VCaP (cell line): ENCODE measurements at regions not wholly inside any gene's neighbourhood (a gene's known extent, or its start where the extent isn't known, plus 50 kb on each side); places are given as distances from the start of the nearest gene placed in this dataset.

Experiments
- H3K27ac ChIP-seq: fragments of 450-650 bp; 2 replicates; pipeline ENCODE4 v1.5.1; 2017
- TF ChIP-seq, protein P1 (sequence below): fragments of 450-650 bp; conservative IDR thresholded peaks from 2 replicates; pipeline ENCODE4 v1.5.1; 2017; ENCODE audit warnings: mild to moderate bottlenecking, moderate library complexity

DNA sequence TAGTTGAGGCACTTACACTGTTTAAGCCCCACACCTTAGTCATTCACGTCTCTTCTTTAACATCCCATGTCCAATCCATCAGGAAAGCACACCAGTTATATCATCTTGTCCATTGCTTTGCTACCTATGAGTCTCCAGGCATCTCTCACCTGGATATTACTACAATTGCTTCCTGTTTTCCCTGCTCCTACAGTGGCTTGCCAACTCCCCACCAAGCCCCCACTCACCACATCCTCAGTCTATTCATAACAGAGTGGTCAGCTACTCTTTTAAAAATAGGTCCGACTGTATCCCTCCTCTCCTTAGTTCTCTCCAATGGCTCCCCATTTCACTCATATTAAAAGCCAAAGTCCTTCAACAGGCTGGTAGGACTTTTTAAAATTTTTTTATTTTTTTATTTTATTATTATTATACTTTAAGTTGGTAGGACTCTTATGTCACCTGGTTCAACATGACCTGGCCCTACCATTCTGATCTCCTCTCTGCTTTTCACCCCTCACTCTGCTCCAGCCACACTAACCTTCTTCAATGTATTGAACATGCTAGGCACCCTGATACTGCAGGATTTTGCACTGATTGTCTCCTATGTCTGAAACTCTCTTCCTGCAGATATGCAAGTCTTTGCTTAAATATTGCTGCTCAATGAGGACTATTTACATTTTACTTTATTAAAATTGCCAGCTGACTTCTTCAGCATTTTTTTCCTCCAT lies 253.2 kb downstream of the CYRIA start:
- no peak overlapping the region for H3K27ac ChIP-seq
- TF ChIP-seq, protein P1, sequence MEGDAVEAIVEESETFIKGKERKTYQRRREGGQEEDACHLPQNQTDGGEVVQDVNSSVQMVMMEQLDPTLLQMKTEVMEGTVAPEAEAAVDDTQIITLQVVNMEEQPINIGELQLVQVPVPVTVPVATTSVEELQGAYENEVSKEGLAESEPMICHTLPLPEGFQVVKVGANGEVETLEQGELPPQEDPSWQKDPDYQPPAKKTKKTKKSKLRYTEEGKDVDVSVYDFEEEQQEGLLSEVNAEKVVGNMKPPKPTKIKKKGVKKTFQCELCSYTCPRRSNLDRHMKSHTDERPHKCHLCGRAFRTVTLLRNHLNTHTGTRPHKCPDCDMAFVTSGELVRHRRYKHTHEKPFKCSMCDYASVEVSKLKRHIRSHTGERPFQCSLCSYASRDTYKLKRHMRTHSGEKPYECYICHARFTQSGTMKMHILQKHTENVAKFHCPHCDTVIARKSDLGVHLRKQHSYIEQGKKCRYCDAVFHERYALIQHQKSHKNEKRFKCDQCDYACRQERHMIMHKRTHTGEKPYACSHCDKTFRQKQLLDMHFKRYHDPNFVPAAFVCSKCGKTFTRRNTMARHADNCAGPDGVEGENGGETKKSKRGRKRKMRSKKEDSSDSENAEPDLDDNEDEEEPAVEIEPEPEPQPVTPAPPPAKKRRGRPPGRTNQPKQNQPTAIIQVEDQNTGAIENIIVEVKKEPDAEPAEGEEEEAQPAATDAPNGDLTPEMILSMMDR, result no peak

DNA sequence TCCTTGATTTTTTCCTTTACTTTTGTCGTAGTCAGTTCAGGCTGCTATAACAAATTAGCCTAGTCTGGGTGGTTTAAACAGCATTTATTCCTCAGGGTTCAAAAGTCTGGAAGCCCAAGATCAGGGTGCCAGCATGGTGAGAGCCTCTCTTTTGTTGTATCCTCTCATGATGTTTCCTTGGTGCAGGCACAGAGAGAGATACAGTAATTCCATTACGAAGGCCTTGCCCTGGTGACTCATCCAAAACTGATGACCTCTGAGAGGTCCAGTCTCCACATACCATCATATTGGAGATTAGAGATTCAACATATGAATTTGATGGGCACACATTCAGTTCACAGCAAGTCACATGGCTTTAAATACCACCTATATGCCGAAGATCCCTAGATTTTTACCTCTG lies 253.8 kb downstream of the CYRIA start:
- TF ChIP-seq, protein P1, result no peak
- H3K27ac ChIP-seq, result no peak overlapping the region

DNA sequence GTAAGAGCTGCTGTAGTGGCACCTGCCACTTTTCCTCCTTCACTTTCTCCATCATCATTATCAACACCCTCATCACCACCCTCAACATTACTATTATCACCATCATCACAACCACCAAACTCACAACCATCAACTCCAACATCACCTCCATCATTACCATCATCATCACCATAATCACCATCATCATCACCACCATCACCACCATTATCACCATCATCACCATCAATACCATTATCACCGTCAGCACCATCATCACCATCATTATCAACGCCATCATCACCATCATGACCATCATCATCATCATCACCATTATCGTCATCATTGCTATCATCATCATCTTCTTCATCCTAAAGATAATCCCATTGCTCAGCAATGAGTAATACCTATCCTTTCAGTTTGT lies 255.8 kb downstream of the CYRIA start:
- H3K27ac ChIP-seq, result no peak overlapping the region
- TF ChIP-seq, protein P1, result no peak

DNA sequence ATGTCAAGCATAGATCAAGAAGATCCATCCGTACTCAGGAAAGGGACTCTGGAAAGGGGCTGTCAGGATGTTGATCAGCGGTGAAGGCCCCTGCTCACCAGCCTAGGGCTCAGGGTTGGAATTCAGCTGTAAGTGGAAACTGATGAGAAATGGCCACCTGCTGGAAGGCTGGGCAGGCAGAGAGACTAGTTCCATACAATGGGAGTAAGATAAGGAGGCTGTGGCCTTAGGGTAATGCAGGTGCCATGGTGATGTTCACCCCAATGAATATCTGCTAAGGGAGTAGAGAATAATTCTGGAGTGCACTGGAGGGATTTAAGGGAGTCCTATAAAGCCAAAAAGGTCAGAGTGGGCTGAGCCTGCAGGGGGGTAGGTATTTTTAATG lies 256.6 kb downstream of the CYRIA start:
- H3K27ac ChIP-seq, result no peak overlapping the region
- TF ChIP-seq, protein P1, result no peak

DNA sequence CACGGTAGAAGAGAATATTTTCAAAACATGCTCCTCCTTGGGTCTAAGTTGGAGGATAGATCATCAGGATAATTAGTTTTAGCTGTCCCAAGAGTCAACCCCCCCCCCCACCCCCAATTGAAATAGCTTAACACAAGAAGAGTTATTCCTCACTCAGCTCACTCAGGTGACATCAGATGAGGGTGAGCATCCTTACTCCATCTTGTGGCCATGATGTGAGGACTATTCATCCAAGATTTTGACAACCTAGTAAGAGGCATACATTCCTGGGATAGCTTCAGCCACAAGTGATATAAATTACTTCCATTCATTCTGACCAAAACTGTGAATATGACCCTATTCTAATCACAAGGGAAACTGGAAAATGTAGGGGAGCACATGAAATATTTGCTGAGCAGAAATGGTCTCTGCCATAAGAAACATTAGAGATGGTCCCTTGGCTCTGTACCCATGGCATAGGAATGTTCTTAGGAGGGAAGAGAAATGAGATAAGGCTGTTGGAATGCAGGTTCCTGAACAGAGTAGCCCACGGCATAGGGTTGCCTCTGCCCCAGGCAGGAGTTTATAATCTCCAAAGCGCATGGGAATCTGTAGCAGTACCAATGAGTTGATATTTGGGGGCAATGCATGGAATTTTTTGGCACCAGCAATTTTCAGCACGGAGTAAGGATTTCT lies 257.2 kb downstream of the CYRIA start:
- no peak overlapping the region for H3K27ac ChIP-seq
- TF ChIP-seq, protein P1, result no peak

DNA sequence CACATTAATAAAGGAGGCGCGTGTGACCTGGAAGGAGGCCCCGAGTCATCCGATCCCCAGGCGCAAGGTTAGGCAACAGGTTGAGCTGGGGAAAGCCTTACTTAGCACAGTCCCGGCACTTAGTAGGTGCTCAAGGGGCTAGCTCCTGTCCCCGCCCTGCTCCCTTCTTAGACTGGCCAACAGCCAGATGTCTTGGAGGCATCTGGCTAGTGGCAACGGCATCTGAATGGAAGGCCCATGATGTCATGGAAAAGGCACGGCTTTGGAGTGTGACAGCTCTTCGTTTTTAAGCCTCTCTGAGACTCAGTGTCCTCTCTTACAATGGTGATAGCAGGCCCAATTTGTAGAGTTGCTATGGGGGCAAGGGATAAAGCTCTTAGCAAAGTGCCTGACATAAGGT lies 258.3 kb downstream of the CYRIA start:
- TF ChIP-seq, protein P1, result no peak

DNA sequence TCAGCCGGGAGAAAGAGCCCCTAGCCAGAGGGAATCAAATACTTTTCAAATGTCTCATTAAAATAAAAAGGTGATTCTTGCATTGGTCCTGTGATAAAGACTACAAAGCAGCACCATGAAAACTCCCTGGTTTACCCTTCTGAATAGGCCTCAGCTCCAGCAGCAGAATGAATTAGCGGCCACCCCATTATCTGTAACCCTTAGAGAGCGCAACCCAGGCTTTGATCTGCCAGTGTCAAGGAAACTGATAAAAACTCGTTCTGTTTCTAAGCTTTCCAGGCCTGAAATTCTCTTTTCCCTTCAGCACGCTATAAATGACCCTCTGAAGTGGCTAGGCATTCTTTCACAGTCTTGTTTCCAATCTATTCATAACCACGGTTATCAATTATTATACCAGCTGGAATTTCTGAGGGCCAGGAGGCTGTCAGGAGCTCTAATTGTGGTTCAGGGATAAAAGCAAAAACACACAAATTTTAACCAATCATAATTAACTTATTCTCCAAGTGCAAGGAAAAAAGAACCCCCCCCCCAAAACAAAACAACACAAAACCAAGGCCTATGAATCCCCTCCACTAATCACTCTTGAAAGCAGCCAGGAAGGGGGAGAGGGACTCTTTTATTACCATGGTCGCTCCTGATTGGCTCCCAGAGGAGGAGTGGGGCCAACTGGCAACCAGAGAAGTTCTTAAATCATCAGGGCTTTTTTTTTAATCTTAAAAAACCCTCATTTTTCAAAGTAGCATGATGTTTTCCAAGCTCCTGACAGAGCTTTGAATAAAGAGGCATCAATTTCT lies 258.9 kb downstream of the CYRIA start:
- no peak overlapping the region for H3K27ac ChIP-seq
- TF ChIP-seq, protein P1, result no peak

More for the DNA sequence above, 258.3 kb downstream of the CYRIA start:
- H3K27ac ChIP-seq, result no peak overlapping the region
